H1 (cell line): ENCODE measurements at regions not wholly inside any gene's neighbourhood (a gene's known extent, or its start where the extent isn't known, plus 50 kb on each side); places are given as distances from the start of the nearest gene placed in this dataset.

Experiments used
- CTCF ChIA-PET: fragments of 300-600 bp; sonication (Branson Sonifier 250); formaldehyde crosslinking; loops from one replicate; lab custom pipeline; 2021; ENCODE audit not compliant: partially characterized antibody; lab: Charles Lee
- POLR2A ChIA-PET: fragments of 300-600 bp; sonication (Branson Sonifier 250); formaldehyde crosslinking; loops from one replicate; lab custom pipeline; 2021; ENCODE audit warnings: inconsistent platforms; ENCODE audit not compliant: partially characterized antibody; lab: Charles Lee
- DNase-seq, 2 experiments: peaks; one replicate each; pipeline versions ENCODE4 v3.0.0 to v3.0.0-alpha.2; 2010 to 2022; ENCODE audit warnings: low spot score in 2 of 2, low read depth in 1 of 2, mixed read lengths in 1 of 2
- FAIRE-seq: peaks from 2 replicates; lab custom pipeline; 2011; peaks lifted over from hg19 to GRCh38; lab: Jason Lieb, UNC
- H2AFZ ChIP-seq: 2 replicates; pipeline ENCODE4 v1.8.1; 2012; ENCODE audit warnings: low read length, inconsistent platforms
- H2AK5ac ChIP-seq: 2 replicates; pipeline ENCODE4 v1.6.1; 2013; ENCODE audit warnings: low read depth, low read length
- H2BK120ac ChIP-seq: replicated peaks from 2 replicates; pipeline ENCODE3; 2013; ENCODE audit warnings: low read depth, low read length, inconsistent platforms
- H2BK12ac ChIP-seq: 2 replicates; pipeline ENCODE4 v1.6.1; 2013; ENCODE audit warnings: low read depth, low read length
- H2BK15ac ChIP-seq: 2 replicates; pipeline ENCODE4 v1.6.1; 2013; ENCODE audit warnings: low read length
- H2BK20ac ChIP-seq: 2 replicates; pipeline ENCODE4 v1.6.1; 2013; ENCODE audit warnings: low read length
- H2BK5ac ChIP-seq: 2 replicates; pipeline ENCODE4 v1.6.1; 2013; ENCODE audit warnings: low read depth, low read length
- H3K14ac ChIP-seq: 2 replicates; pipeline ENCODE4 v1.6.1; 2013; ENCODE audit warnings: inconsistent platforms; ENCODE audit not compliant: insufficient read length
- H3K18ac ChIP-seq: 2 replicates; pipeline ENCODE4 v1.6.1; 2013; ENCODE audit warnings: low read length; ENCODE audit errors: extremely low read depth
- H3K23ac ChIP-seq: 2 replicates; pipeline ENCODE4 v1.6.1; 2013; ENCODE audit warnings: inconsistent platforms; ENCODE audit not compliant: insufficient read length
- H3K23me2 ChIP-seq: 2 replicates; pipeline ENCODE4 v1.6.1; 2013; ENCODE audit warnings: low read depth, low read length
- H3K27ac ChIP-seq: 2 replicates; pipeline ENCODE4 v1.6.1; 2011; ENCODE audit warnings: low read depth, low read length, inconsistent platforms
- H3K27me3 ChIP-seq, 4 experiments: replicated peaks in 1 of 4; 1 replicate in 1 of 4; 2 replicates in 3 of 4; pipeline versions ENCODE4 v1.6.1 to v1.8.1; 2011 to 2013; ENCODE audit warnings: low read length in 3 of 4, mild to moderate bottlenecking in 3 of 4, inconsistent platforms in 2 of 4, mixed read lengths in 2 of 4, moderate library complexity in 1 of 4; ENCODE audit not compliant: control insufficient read depth in 3 of 4, insufficient read depth in 3 of 4; ENCODE audit errors: extremely low read depth in 1 of 4
- H3K36me3 ChIP-seq, 4 experiments: 2 replicates each; pipeline versions ENCODE4 v1.6.1 to v1.8.1; 2011 to 2013; ENCODE audit warnings: mild to moderate bottlenecking in 4 of 4, low read length in 3 of 4, moderate library complexity in 2 of 4, control low read depth in 1 of 4, inconsistent platforms in 1 of 4; ENCODE audit not compliant: insufficient read depth in 4 of 4, control insufficient read depth in 2 of 4
- H3K4ac ChIP-seq: replicated peaks from 2 replicates; pipeline ENCODE3; 2013; ENCODE audit warnings: low read length, low read depth, mixed read lengths, inconsistent platforms; ENCODE audit not compliant: insufficient read length
- H3K4me1 ChIP-seq, 4 experiments: replicated peaks in 1 of 4; 1 replicate in 1 of 4; 2 replicates in 3 of 4; pipeline versions ENCODE4 v1.6.1 to v1.8.1; 2011 to 2013; ENCODE audit warnings: low read length in 3 of 4, inconsistent platforms in 2 of 4, mixed read lengths in 1 of 4; ENCODE audit not compliant: insufficient read depth in 4 of 4, control insufficient read depth in 3 of 4
- H3K4me2 ChIP-seq, 2 experiments: 2 replicates each; pipeline versions ENCODE4 v1.6.1 to v1.8.1; 2011 to 2013; ENCODE audit warnings: low read depth in 2 of 2, low read length in 2 of 2, control low read depth in 1 of 2, inconsistent platforms in 1 of 2, mild to moderate bottlenecking in 1 of 2; ENCODE audit not compliant: insufficient read depth in 1 of 2
- H3K4me3 ChIP-seq, 4 experiments: fragments of 200-600, 300-600 bp in 1 of 4; sonication (generic), shearing (Covaris generic), sonication (Bioruptor Twin) in 1 of 4; 2 replicates each; pipeline versions ENCODE4 v1.5.1 to v1.8.1; 2011 to 2016; ENCODE audit warnings: low read length in 4 of 4, low read depth in 3 of 4, control low read depth in 2 of 4, inconsistent platforms in 2 of 4, mild to moderate bottlenecking in 2 of 4, mixed read lengths in 1 of 4, moderate library complexity in 1 of 4; ENCODE audit not compliant: insufficient read depth in 2 of 4; ENCODE audit errors: extremely low read depth in 1 of 4
- H3K56ac ChIP-seq: replicated peaks from 2 replicates; pipeline ENCODE3; 2013; ENCODE audit warnings: low read depth, mild to moderate bottlenecking, mixed read lengths, low read length, inconsistent platforms; ENCODE audit not compliant: insufficient read length
- H3K79me1 ChIP-seq: 2 replicates; pipeline ENCODE4 v1.6.1; 2013; ENCODE audit warnings: low read depth, low read length, control low read depth
- H3K79me2 ChIP-seq, 2 experiments: 2 replicates each; pipeline versions ENCODE4 v1.6.1 to v1.8.1; 2012 to 2013; ENCODE audit warnings: low read length in 2 of 2, mild to moderate bottlenecking in 2 of 2, inconsistent platforms in 1 of 2; ENCODE audit not compliant: insufficient read depth in 2 of 2, control insufficient read depth in 1 of 2
- H3K9ac ChIP-seq, 4 experiments: replicated peaks in 1 of 4; 1 replicate in 1 of 4; 2 replicates in 3 of 4; pipeline versions ENCODE4 v1.6.1 to v1.8.1; 2011 to 2013; ENCODE audit warnings: low read depth in 3 of 4, low read length in 3 of 4, control low read depth in 2 of 4, mild to moderate bottlenecking in 2 of 4, moderate library complexity in 2 of 4, inconsistent platforms in 1 of 4; ENCODE audit errors: extremely low read depth in 1 of 4
- H3K9me3 ChIP-seq, 2 experiments: 2 replicates each; pipeline versions ENCODE4 v1.6.1 to v1.8.1; 2012 to 2013; ENCODE audit warnings: mild to moderate bottlenecking in 2 of 2, moderate library complexity in 2 of 2, control low read depth in 1 of 2, inconsistent platforms in 1 of 2, low read depth in 1 of 2, low read length in 1 of 2, mixed read lengths in 1 of 2; ENCODE audit not compliant: insufficient read depth in 2 of 2
- H4K20me1 ChIP-seq, 2 experiments: replicated peaks in 1 of 2; 2 replicates each; pipeline versions ENCODE3 to v1.8.1; 2011 to 2013; ENCODE audit warnings: inconsistent platforms in 2 of 2, low read length in 2 of 2, mild to moderate bottlenecking in 1 of 2; ENCODE audit not compliant: insufficient read depth in 2 of 2, control insufficient read depth in 1 of 2
- H4K5ac ChIP-seq: 2 replicates; pipeline ENCODE4 v1.6.1; 2013; ENCODE audit warnings: low read length, low read depth, mixed read lengths, inconsistent platforms; ENCODE audit not compliant: insufficient read length
- H4K8ac ChIP-seq: 2 replicates; pipeline ENCODE4 v1.8.0; 2013; ENCODE audit warnings: mild to moderate bottlenecking, moderate library complexity, low read length, inconsistent platforms; ENCODE audit not compliant: insufficient read depth; ENCODE audit errors: extremely low read depth
- H4K91ac ChIP-seq: replicated peaks from 2 replicates; pipeline ENCODE3; 2013; ENCODE audit warnings: low read length, mixed read lengths, inconsistent platforms; ENCODE audit not compliant: insufficient read length
- CREB1 ChIP-seq: IDR thresholded peaks from 2 replicates; pipeline ENCODE4 v1.6.1; 2012; ENCODE audit warnings: inconsistent platforms
- CTCF ChIP-seq, 3 experiments: IDR thresholded peaks; 1 replicate in 2 of 3; 2 replicates in 1 of 3; pipeline versions ENCODE4 v1.5.1 to v1.6.1; 2011; ENCODE audit warnings: low read length in 3 of 3, mild to moderate bottlenecking in 3 of 3, inconsistent platforms in 2 of 3, low read depth in 1 of 3, moderate library complexity in 1 of 3; ENCODE audit not compliant: insufficient read depth in 1 of 3; ENCODE audit errors: control extremely low read depth in 1 of 3
- EZH2 ChIP-seq: fragments of 200-600 bp; sonication (generic); IDR thresholded peaks from 2 replicates; pipeline ENCODE4 v1.7.1; 2012; ENCODE audit warnings: low read depth, mild to moderate bottlenecking, moderate library complexity, low read length, inconsistent platforms; ENCODE audit not compliant: severe bottlenecking
- GTF2F1 ChIP-seq: IDR thresholded peaks from 2 replicates; pipeline ENCODE4 v1.6.1; 2012; ENCODE audit warnings: low read depth, low read length, improper control_type of control experiment, borderline replicate concordance
- RBBP5 ChIP-seq: IDR thresholded peaks from 2 replicates; pipeline ENCODE4 v1.7.1; 2012; ENCODE audit warnings: low read depth, mild to moderate bottlenecking, inconsistent platforms, low read length, moderate library complexity, borderline replicate concordance
- SIRT6 ChIP-seq: IDR thresholded peaks from one replicate; pipeline ENCODE4 v1.7.1; 2012; ENCODE audit warnings: low read length, inconsistent platforms
- SP4 ChIP-seq: IDR thresholded peaks from 2 replicates; pipeline ENCODE4 v1.6.1; 2012; ENCODE audit warnings: low read length, inconsistent platforms
- YY1 ChIP-seq: IDR thresholded peaks from 2 replicates; pipeline ENCODE4 v1.6.1; 2011; ENCODE audit warnings: low read depth, mild to moderate bottlenecking, low read length

- Histone ChIP-seq H2BK20ac (no peak overlapping the region), H3K4me2 (no peak overlapping the region), H3K27me3 (no peaks in the 10 kb centered on the region), H4K5ac (no peak overlapping the region), H3K14ac (no peak overlapping the region), H3K4me1 (no peaks in the 10 kb centered on the region), H2BK120ac (no peak overlapping the region), H4K20me1 (no peaks in the 10 kb centered on the region), H4K91ac (no peak overlapping the region), H3K9ac (no peak overlapping the region), H4K8ac (no peak overlapping the region), H3K56ac (no peak overlapping the region), H3K9me3 (no peaks in the 10 kb centered on the region), H2AFZ (no peak overlapping the region), H3K27ac (no peak overlapping the region), H3K79me2 (no peaks in the 10 kb centered on the region), H3K79me1 (no peaks in the 10 kb centered on the region), H3K4ac (no peak overlapping the region), H2BK15ac (no peak overlapping the region), H3K36me3 (no peaks in the 10 kb centered on the region), H3K18ac (no peak overlapping the region), H3K23ac (no peak overlapping the region), H3K23me2 (no peaks in the 10 kb centered on the region), H2BK5ac (no peak overlapping the region), H2AK5ac (no peak overlapping the region), H2BK12ac (no peak overlapping the region), H3K4me3 (no peak overlapping the region)
- no peak for TF ChIP-seq SIRT6
- no peak for TF ChIP-seq CREB1
- TF ChIP-seq GTF2F1, result no peak
- TF ChIP-seq RBBP5, result no peak
- TF ChIP-seq SP4, result no peak
- TF ChIP-seq YY1, result no peak
- TF ChIP-seq CTCF (IDR thresholded peaks at IDR 0.05; ENCODE audit: control extremely low read depth in 1 of 3, insufficient read depth in 1 of 3, low read depth in 1 of 3, low read length in 3 of 3), result no peak
- TF ChIP-seq EZH2, result no peak
- DNase-seq (no peak), FAIRE-seq (no peak)
- CTCF ChIA-PET, result no interaction called here
- POLR2A ChIA-PET, result no interaction called here
Measured at GRCh38 chr14:82636426-82636825, 1102.8 kb upstream of the SEL1L start.
